IMR-90 (cell line): ENCODE measurements at regions not wholly inside any gene's neighbourhood (a gene's known extent, or its start where the extent isn't known, plus 50 kb on each side); places are given as distances from the start of the nearest gene placed in this dataset.

ENCODE experiments used
- ATAC-seq: fragments of 200-7000 bp; cut with Tn5 transposase; 2 replicates; pipeline ENCODE4 v1.9.1; 2020; ENCODE audit warnings: low read depth, mild to moderate bottlenecking, moderate library complexity
- BruUV-seq: library from RNA; stranded (reverse); fragments of 400-500 nt; replicated peaks from 2 replicates; lab custom pipeline; 2021; lab: Mats Ljungman, UMichigan
- CTCF ChIA-PET: fragments of 300-600 bp; formaldehyde crosslinking; extraction: SDS; loops from one replicate; lab custom pipeline; 2021; ENCODE audit warnings: antibody characterized with exemption; lab: Yijun Ruan, JAX
- POLR2A ChIA-PET: fragments of 300-600 bp; sonication (Branson Sonifier 250); formaldehyde crosslinking; loops from one replicate; lab custom pipeline; 2022; ENCODE audit warnings: antibody characterized with exemption; ENCODE audit not compliant: unreplicated experiment; lab: Charles Lee
- DNase-seq: peaks from one replicate; pipeline ENCODE4 v3.0.0; 2013
- H2AFZ ChIP-seq: replicated peaks from 2 replicates; pipeline ENCODE3; 2013; ENCODE audit warnings: low read length, mild to moderate bottlenecking; ENCODE audit not compliant: poor library complexity
- H2AK5ac ChIP-seq: 2 replicates; pipeline ENCODE4 v1.6.1; 2013; ENCODE audit warnings: low read depth, low read length, inconsistent platforms
- H2AK9ac ChIP-seq: replicated peaks from 2 replicates; pipeline ENCODE3; 2013; ENCODE audit warnings: mild to moderate bottlenecking, low read depth, low read length, moderate library complexity; ENCODE audit not compliant: poor library complexity
- H2BK120ac ChIP-seq: 2 replicates; pipeline ENCODE4 v1.6.1; 2013; ENCODE audit warnings: low read depth, low read length, inconsistent platforms
- H2BK15ac ChIP-seq: 3 replicates; pipeline ENCODE4 v1.6.1; 2013; ENCODE audit warnings: low read depth, low read length, inconsistent platforms
- H2BK20ac ChIP-seq: 2 replicates; pipeline ENCODE4 v1.6.1; 2013; ENCODE audit warnings: low read depth, mild to moderate bottlenecking, inconsistent platforms, low read length, moderate library complexity
- H2BK5ac ChIP-seq: 2 replicates; pipeline ENCODE4 v1.6.1; 2013; ENCODE audit warnings: mild to moderate bottlenecking, low read depth, low read length, inconsistent platforms; ENCODE audit not compliant: poor library complexity, severe bottlenecking
- H3K14ac ChIP-seq: replicated peaks from 2 replicates; pipeline ENCODE4 v1.6.1; 2013; ENCODE audit warnings: low read depth, low read length, inconsistent platforms
- H3K18ac ChIP-seq: 2 replicates; pipeline ENCODE4 v1.6.1; 2013; ENCODE audit warnings: low read depth, low read length, control low read depth
- H3K23ac ChIP-seq: 2 replicates; pipeline ENCODE4 v1.6.1; 2013; ENCODE audit warnings: low read depth, low read length, inconsistent platforms
- H3K27ac ChIP-seq: 2 replicates; pipeline ENCODE4 v1.5.1; 2013; ENCODE audit warnings: mild to moderate bottlenecking, control low read depth, low read length; ENCODE audit not compliant: insufficient read depth
- H3K27me3 ChIP-seq: 2 replicates; pipeline ENCODE4 v1.6.1; 2013; ENCODE audit warnings: low read length; ENCODE audit not compliant: control insufficient read depth, insufficient read depth
- H3K36me3 ChIP-seq: 2 replicates; pipeline ENCODE4 v1.6.1; 2013; ENCODE audit warnings: low read length, mixed read lengths; ENCODE audit not compliant: control insufficient read depth, insufficient read depth
- H3K4ac ChIP-seq: 2 replicates; pipeline ENCODE4 v1.6.1; 2013; ENCODE audit warnings: low read depth, low read length, inconsistent platforms
- H3K4me1 ChIP-seq: 2 replicates; pipeline ENCODE4 v1.6.1; 2013; ENCODE audit warnings: low read length, mixed read lengths; ENCODE audit not compliant: control insufficient read depth, insufficient read depth
- H3K4me2 ChIP-seq: 2 replicates; pipeline ENCODE4 v1.6.1; 2013; ENCODE audit warnings: low read depth, mild to moderate bottlenecking, control low read depth, low read length, moderate library complexity
- H3K4me3 ChIP-seq: 2 replicates; pipeline ENCODE4 v1.5.1; 2013; ENCODE audit warnings: low read depth, mild to moderate bottlenecking, control low read depth, low read length, moderate library complexity; ENCODE audit not compliant: insufficient read depth
- H3K56ac ChIP-seq: 2 replicates; pipeline ENCODE4 v1.6.1; 2013; ENCODE audit warnings: low read length, inconsistent platforms; ENCODE audit not compliant: insufficient read depth; ENCODE audit errors: extremely low read depth
- H3K79me1 ChIP-seq, 2 experiments: 2 replicates each; pipeline ENCODE4 v1.6.1; 2013; ENCODE audit warnings: low read length in 2 of 2, inconsistent platforms in 1 of 2, low read depth in 1 of 2
- H3K9ac ChIP-seq: 2 replicates; pipeline ENCODE4 v1.6.1; 2013; ENCODE audit warnings: low read depth, low read length, control low read depth
- H3K9me1 ChIP-seq: 2 replicates; pipeline ENCODE4 v1.6.1; 2013; ENCODE audit warnings: low read length, inconsistent platforms; ENCODE audit not compliant: insufficient read depth
- H3K9me3 ChIP-seq: 2 replicates; pipeline ENCODE4 v1.6.1; 2013; ENCODE audit warnings: low read length; ENCODE audit not compliant: control insufficient read depth, insufficient read depth
- H4K20me1 ChIP-seq: 2 replicates; pipeline ENCODE4 v1.6.1; 2013; ENCODE audit warnings: low read length, inconsistent platforms; ENCODE audit not compliant: insufficient read depth
- H4K5ac ChIP-seq: 2 replicates; pipeline ENCODE4 v1.6.1; 2013; ENCODE audit warnings: mild to moderate bottlenecking, low read depth, low read length, control low read depth
- H4K8ac ChIP-seq, 2 experiments: 2 replicates each; pipeline ENCODE4 v1.6.1; 2013; ENCODE audit warnings: low read depth in 2 of 2, low read length in 2 of 2, control low read depth in 1 of 2, inconsistent platforms in 1 of 2
- H4K91ac ChIP-seq: 2 replicates; pipeline ENCODE4 v1.6.1; 2013; ENCODE audit warnings: low read depth, low read length, inconsistent platforms; ENCODE audit not compliant: insufficient read depth
- BHLHE40 ChIP-seq: fragments of 150-350 bp; IDR thresholded peaks from 2 replicates; pipeline ENCODE4 v1.6.1; 2016; ENCODE audit warnings: mild to moderate bottlenecking, low read depth, low read length
- CEBPB ChIP-seq: IDR thresholded peaks from 2 replicates; pipeline ENCODE4 v1.6.1; 2012; ENCODE audit warnings: low read depth, low read length, improper control_type of control experiment
- CHD1 ChIP-seq: IDR thresholded peaks from 2 replicates; pipeline ENCODE4 v1.6.1; 2012; ENCODE audit warnings: low read depth, low read length, improper control_type of control experiment
- FOS ChIP-seq: fragments of 150-350 bp; IDR thresholded peaks from 2 replicates; pipeline ENCODE4 v1.6.1; 2016; ENCODE audit warnings: low read depth, low read length
- MAFK ChIP-seq: IDR thresholded peaks from 2 replicates; pipeline ENCODE4 v1.6.1; 2012; ENCODE audit warnings: low read depth, low read length, improper control_type of control experiment
- MXI1 ChIP-seq: IDR thresholded peaks from 2 replicates; pipeline ENCODE4 v1.6.1; 2012; ENCODE audit warnings: low read depth, mild to moderate bottlenecking, low read length, moderate library complexity, borderline replicate concordance
- NFE2L2 ChIP-seq: fragments of 150-350 bp; IDR thresholded peaks from 2 replicates; pipeline ENCODE4 v1.6.1; 2016; ENCODE audit warnings: low read depth, mild to moderate bottlenecking, low read length
- POLR2A ChIP-seq: IDR thresholded peaks from 2 replicates; pipeline ENCODE4 v1.6.1; 2012; ENCODE audit warnings: mild to moderate bottlenecking, low read depth, low read length
- RAD21 ChIP-seq: IDR thresholded peaks from 2 replicates; pipeline ENCODE4 v1.6.1; 2012; ENCODE audit warnings: low read length, improper control_type of control experiment
- RCOR1 ChIP-seq: IDR thresholded peaks from 2 replicates; pipeline ENCODE4 v1.6.1; 2012; ENCODE audit warnings: mild to moderate bottlenecking, low read length, improper control_type of control experiment; ENCODE audit not compliant: insufficient replicate concordance
- dilution Hi-C: fragments of 300-500 bp; cut with HindIII; formaldehyde crosslinking; loops from one replicate; pipeline ENCODE4 v1.14.3; 2018; ENCODE audit warnings: low sequenced_read_pairs; ENCODE audit not compliant: unreplicated experiment
- in situ Hi-C: fragments of 300-500 bp; cut with MboI; formaldehyde crosslinking; loops from 3 replicates; pipeline ENCODE4 v1.14.3; 2019; ENCODE audit warnings: low sequenced_read_pairs, inconsistent platforms, mixed read lengths
- intact Hi-C: fragments of 100-400 bp; cut with micrococcal nuclease; formaldehyde crosslinking; loops from 2 replicates; pipeline ENCODE4 v1.10.0; 2022
- TF ChIP-seq, protein P1 (sequence below): conservative IDR thresholded peaks from 2 replicates; pipeline ENCODE4 v1.5.1; 2012; ENCODE audit warnings: mild to moderate bottlenecking, low read depth, low read length, improper control_type of control experiment
- TF ChIP-seq, protein P2 (sequence below): fragments of 150-350 bp; IDR thresholded peaks from 2 replicates; pipeline ENCODE4 v1.6.1; 2016; ENCODE audit warnings: low read depth, mild to moderate bottlenecking, low read length, moderate library complexity, borderline replicate concordance

DNA sequence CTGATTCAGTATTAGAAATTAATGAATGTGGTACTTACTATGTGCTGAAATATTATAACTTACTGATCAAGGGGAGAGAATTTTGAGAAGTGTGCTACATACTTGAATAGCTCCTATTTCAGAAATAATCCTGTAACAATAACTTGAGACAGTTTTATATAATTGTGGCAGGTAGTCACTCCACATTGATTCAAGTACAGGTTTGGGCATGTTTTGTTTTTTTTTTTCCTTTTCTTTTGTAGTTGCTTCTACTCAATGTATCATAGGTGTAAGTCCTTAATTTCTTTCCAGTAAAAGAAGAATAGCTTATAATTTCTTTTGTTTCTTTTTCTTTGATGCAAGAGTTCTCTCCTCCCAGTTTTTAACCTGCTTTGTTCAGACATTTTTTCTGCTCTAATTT is 86.1 kb upstream of the ADGRL2 start:
- DNase-seq = no peak
- TF ChIP-seq, protein P1, sequence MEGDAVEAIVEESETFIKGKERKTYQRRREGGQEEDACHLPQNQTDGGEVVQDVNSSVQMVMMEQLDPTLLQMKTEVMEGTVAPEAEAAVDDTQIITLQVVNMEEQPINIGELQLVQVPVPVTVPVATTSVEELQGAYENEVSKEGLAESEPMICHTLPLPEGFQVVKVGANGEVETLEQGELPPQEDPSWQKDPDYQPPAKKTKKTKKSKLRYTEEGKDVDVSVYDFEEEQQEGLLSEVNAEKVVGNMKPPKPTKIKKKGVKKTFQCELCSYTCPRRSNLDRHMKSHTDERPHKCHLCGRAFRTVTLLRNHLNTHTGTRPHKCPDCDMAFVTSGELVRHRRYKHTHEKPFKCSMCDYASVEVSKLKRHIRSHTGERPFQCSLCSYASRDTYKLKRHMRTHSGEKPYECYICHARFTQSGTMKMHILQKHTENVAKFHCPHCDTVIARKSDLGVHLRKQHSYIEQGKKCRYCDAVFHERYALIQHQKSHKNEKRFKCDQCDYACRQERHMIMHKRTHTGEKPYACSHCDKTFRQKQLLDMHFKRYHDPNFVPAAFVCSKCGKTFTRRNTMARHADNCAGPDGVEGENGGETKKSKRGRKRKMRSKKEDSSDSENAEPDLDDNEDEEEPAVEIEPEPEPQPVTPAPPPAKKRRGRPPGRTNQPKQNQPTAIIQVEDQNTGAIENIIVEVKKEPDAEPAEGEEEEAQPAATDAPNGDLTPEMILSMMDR = no peak
- no peak for TF ChIP-seq FOS
- TF ChIP-seq, protein P2, sequence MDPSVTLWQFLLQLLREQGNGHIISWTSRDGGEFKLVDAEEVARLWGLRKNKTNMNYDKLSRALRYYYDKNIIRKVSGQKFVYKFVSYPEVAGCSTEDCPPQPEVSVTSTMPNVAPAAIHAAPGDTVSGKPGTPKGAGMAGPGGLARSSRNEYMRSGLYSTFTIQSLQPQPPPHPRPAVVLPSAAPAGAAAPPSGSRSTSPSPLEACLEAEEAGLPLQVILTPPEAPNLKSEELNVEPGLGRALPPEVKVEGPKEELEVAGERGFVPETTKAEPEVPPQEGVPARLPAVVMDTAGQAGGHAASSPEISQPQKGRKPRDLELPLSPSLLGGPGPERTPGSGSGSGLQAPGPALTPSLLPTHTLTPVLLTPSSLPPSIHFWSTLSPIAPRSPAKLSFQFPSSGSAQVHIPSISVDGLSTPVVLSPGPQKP = no peak
- TF ChIP-seq NFE2L2 = no peak
- TF ChIP-seq MXI1 = no peak
- no peak for TF ChIP-seq CHD1
- no peak for TF ChIP-seq BHLHE40
- TF ChIP-seq RCOR1 = no peak
- no peak for TF ChIP-seq POLR2A
- TF ChIP-seq CEBPB = no peak
- TF ChIP-seq MAFK = no peak
- no peak for TF ChIP-seq RAD21
- Histone ChIP-seq H3K23ac (no peak overlapping the region), H4K8ac (no peak overlapping the region), H3K9me1 (no peaks in the 10 kb centered on the region), H2BK20ac (no peak overlapping the region), H2BK15ac (no peak overlapping the region), H3K56ac (no peak overlapping the region), H3K9me3 (no peaks in the 10 kb centered on the region), H2AK9ac (no peak overlapping the region), H3K4me1 (no peaks in the 10 kb centered on the region), H2BK120ac (no peak overlapping the region), H2BK5ac (no peak overlapping the region), H3K9ac (no peak overlapping the region), H3K4ac (no peak overlapping the region), H3K27ac (no peak overlapping the region), H2AFZ (no peak overlapping the region), H3K14ac (no peak overlapping the region), H3K4me3 (no peak overlapping the region), H4K91ac (no peak overlapping the region), H3K27me3 (no peaks in the 10 kb centered on the region), H4K20me1 (no peaks in the 10 kb centered on the region), H4K5ac (no peak overlapping the region), H3K36me3 (no peaks in the 10 kb centered on the region), H2AK5ac (no peak overlapping the region), H3K79me1 (no peaks in the 10 kb centered on the region), H3K4me2 (no peak overlapping the region), H3K18ac (no peak overlapping the region)
- intact Hi-C loops (no loop called here), in situ Hi-C loops (no loop called here), dilution Hi-C loops (no loop called here)
- no TSS peak for BruUV-seq
- POLR2A ChIA-PET = no interaction called here
- CTCF ChIA-PET = no interaction called here
- no peak for ATAC-seq
